Skeletal muscle satellite cell (primary cell): ENCODE measurements at regions not wholly inside any gene's neighbourhood (a gene's known extent, or its start where the extent isn't known, plus 50 kb on each side); places are given as distances from the start of the nearest gene placed in this dataset.

ENCODE experiments used
- H3K27me3 ChIP-seq: 2 replicates; pipeline ENCODE4 v1.7.0; 2013; ENCODE audit warnings: low read length; ENCODE audit not compliant: control insufficient read depth, insufficient read depth
- H3K36me3 ChIP-seq: 2 replicates; pipeline ENCODE4 v1.7.0; 2013; ENCODE audit warnings: mild to moderate bottlenecking, control low read depth, low read length; ENCODE audit not compliant: insufficient read depth
- H3K4me1 ChIP-seq: 2 replicates; pipeline ENCODE4 v1.7.0; 2013; ENCODE audit warnings: low read length; ENCODE audit not compliant: control insufficient read depth, insufficient read depth
- H3K4me2 ChIP-seq: 2 replicates; pipeline ENCODE4 v1.7.0; 2013; ENCODE audit warnings: mild to moderate bottlenecking, low read length
- H3K4me3 ChIP-seq: 2 replicates; pipeline ENCODE4 v1.7.0; 2013; ENCODE audit warnings: low read length
- H3K9ac ChIP-seq: 2 replicates; pipeline ENCODE4 v1.7.0; 2013; ENCODE audit warnings: mild to moderate bottlenecking, low read depth, low read length, moderate library complexity
- H3K9me3 ChIP-seq: replicated peaks from 2 replicates; pipeline ENCODE4 v1.7.0; 2013; ENCODE audit warnings: mild to moderate bottlenecking, control low read depth, low read length

GRCh38 chr1:4424766-4425165, 229.6 kb upstream of the AJAP1 start:
- Histone ChIP-seq H3K4me2 (no peak overlapping the region), H3K9ac (no peak overlapping the region), H3K9me3 (peaks cover 9% of the 10 kb centered on the region), H3K4me1 (no peaks in the 10 kb centered on the region), H3K27me3 (no peaks in the 10 kb centered on the region), H3K36me3 (no peaks in the 10 kb centered on the region), H3K4me3 (no peak overlapping the region)

GRCh38 chr1:4425892-4426291, 228.5 kb upstream of the AJAP1 start:
- peaks cover 9% of the 10 kb centered on the region for H3K9me3 ChIP-seq
- no peak overlapping the region for H3K9ac ChIP-seq
- no peak overlapping the region for H3K4me3 ChIP-seq
- H3K27me3 ChIP-seq: no peaks in the 10 kb centered on the region
- H3K4me1 ChIP-seq: no peaks in the 10 kb centered on the region
- H3K36me3 ChIP-seq: no peaks in the 10 kb centered on the region
- H3K4me2 ChIP-seq: no peak overlapping the region

- no peaks in the 10 kb centered on the region for H3K27me3 ChIP-seq
- no peak overlapping the region for H3K4me3 ChIP-seq
- no peaks in the 10 kb centered on the region for H3K36me3 ChIP-seq
- no peak overlapping the region for H3K4me2 ChIP-seq
- peaks cover 16% of the 10 kb centered on the region for H3K9me3 ChIP-seq
- H3K4me1 ChIP-seq: no peaks in the 10 kb centered on the region
- no peak overlapping the region for H3K9ac ChIP-seq
These were observed 225.7 kb upstream of the AJAP1 start for GRCh38 chr1:4428711-4429110.

- H3K4me3 ChIP-seq: no peak overlapping the region
- H3K9me3 ChIP-seq: peaks cover 16% of the 10 kb centered on the region
- no peak overlapping the region for H3K9ac ChIP-seq
- no peaks in the 10 kb centered on the region for H3K27me3 ChIP-seq
- no peak overlapping the region for H3K4me2 ChIP-seq
- no peaks in the 10 kb centered on the region for H3K36me3 ChIP-seq
- no peaks in the 10 kb centered on the region for H3K4me1 ChIP-seq
These were observed 223.7 kb upstream of the AJAP1 start for GRCh38 chr1:4430406-4431365.

- Histone ChIP-seq H3K27me3 (no peaks in the 10 kb centered on the region), H3K36me3 (no peaks in the 10 kb centered on the region)
These were observed 222.9 kb upstream of the AJAP1 start for GRCh38 chr1:4431491-4431890.

GRCh38 chr1:4433075-4433474, 221.3 kb upstream of the AJAP1 start:
- Histone ChIP-seq H3K9me3 (peaks cover 10% of the 10 kb centered on the region), H3K36me3 (no peaks in the 10 kb centered on the region), H3K4me2 (no peak overlapping the region), H3K9ac (no peak overlapping the region), H3K27me3 (no peaks in the 10 kb centered on the region), H3K4me3 (no peak overlapping the region), H3K4me1 (no peaks in the 10 kb centered on the region)

More at GRCh38 chr1:4431491-4431890, 222.9 kb upstream of the AJAP1 start:
- Histone ChIP-seq H3K4me1 (no peaks in the 10 kb centered on the region), H3K4me2 (no peak overlapping the region), H3K4me3 (no peak overlapping the region), H3K9me3 (peaks cover 13% of the 10 kb centered on the region), H3K9ac (no peak overlapping the region)

GRCh38 chr1:4444086-4444485, 210.3 kb upstream of the AJAP1 start:
- no peaks in the 10 kb centered on the region for H3K4me1 ChIP-seq
- H3K4me2 ChIP-seq: no peak overlapping the region
- no peak overlapping the region for H3K9ac ChIP-seq
- no peak overlapping the region for H3K4me3 ChIP-seq
- H3K9me3 ChIP-seq: peaks cover 24% of the 10 kb centered on the region
- no peaks in the 10 kb centered on the region for H3K27me3 ChIP-seq
- H3K36me3 ChIP-seq: no peaks in the 10 kb centered on the region

- H3K9me3 ChIP-seq: peaks cover 17% of the 10 kb centered on the region
- no peak overlapping the region for H3K4me2 ChIP-seq
- no peaks in the 10 kb centered on the region for H3K27me3 ChIP-seq
- no peak overlapping the region for H3K4me3 ChIP-seq
- no peaks in the 10 kb centered on the region for H3K36me3 ChIP-seq
- no peak overlapping the region for H3K9ac ChIP-seq
- no peaks in the 10 kb centered on the region for H3K4me1 ChIP-seq
These were observed 206.5 kb upstream of the AJAP1 start for GRCh38 chr1:4447778-4448420.

- Histone ChIP-seq H3K4me3 (no peak overlapping the region), H3K9ac (no peak overlapping the region), H3K36me3 (no peaks in the 10 kb centered on the region), H3K4me1 (no peaks in the 10 kb centered on the region), H3K4me2 (no peak overlapping the region), H3K9me3 (peaks cover 11% of the 10 kb centered on the region), H3K27me3 (no peaks in the 10 kb centered on the region)
These were observed 204.4 kb upstream of the AJAP1 start for GRCh38 chr1:4449972-4450371.

- H3K4me1 ChIP-seq: no peaks in the 10 kb centered on the region
- H3K4me3 ChIP-seq: no peak overlapping the region
- H3K27me3 ChIP-seq: no peaks in the 10 kb centered on the region
- no peaks in the 10 kb centered on the region for H3K36me3 ChIP-seq
- H3K4me2 ChIP-seq: no peak overlapping the region
- peaks cover 11% of the 10 kb centered on the region for H3K9me3 ChIP-seq
- H3K9ac ChIP-seq: no peak overlapping the region
These were observed 201.7 kb upstream of the AJAP1 start for GRCh38 chr1:4452701-4453100.

- Histone ChIP-seq H3K4me3 (no peak overlapping the region), H3K4me2 (no peak overlapping the region), H3K27me3 (no peaks in the 10 kb centered on the region), H3K9me3 (peaks cover 11% of the 10 kb centered on the region), H3K36me3 (no peaks in the 10 kb centered on the region), H3K4me1 (no peaks in the 10 kb centered on the region), H3K9ac (no peak overlapping the region)
These were observed 194.4 kb upstream of the AJAP1 start for GRCh38 chr1:4460052-4460451.
